ENCODE measurements at regions not wholly inside any gene's neighbourhood (a gene's known extent, or its start where the extent isn't known, plus 50 kb on each side); places are given as distances from the start of the nearest gene placed in this dataset.

- Histone ChIP-seq H3K27ac (ENCODE audit: low read length) (no peak overlapping the region), H3K4me1 (ENCODE audit: control insufficient read depth, insufficient read depth, low read length) (no peaks in the 10 kb centered on the region), H3K36me3 (ENCODE audit: control insufficient read depth, insufficient read depth, low read length) (no peaks in the 10 kb centered on the region), H3K4me3 (ENCODE audit: low read length) (no peak overlapping the region), H3K9me3 (ENCODE audit: control insufficient read depth, low read depth, low read length) (no peaks in the 10 kb centered on the region), H3K27me3 (ENCODE audit: control insufficient read depth, insufficient read depth, low read length) (peaks cover 11% of the 10 kb centered on the region)
- no peak for DNase-seq
- no CpG with 5 or more reads among the region's 3 CpGs for WGBS (ENCODE audit: insufficient coverage, low lambda C conversion rate)
Measured at GRCh38 chr2:103293742-103294077, 531.9 kb downstream of the TMEM182 start.

DNA sequence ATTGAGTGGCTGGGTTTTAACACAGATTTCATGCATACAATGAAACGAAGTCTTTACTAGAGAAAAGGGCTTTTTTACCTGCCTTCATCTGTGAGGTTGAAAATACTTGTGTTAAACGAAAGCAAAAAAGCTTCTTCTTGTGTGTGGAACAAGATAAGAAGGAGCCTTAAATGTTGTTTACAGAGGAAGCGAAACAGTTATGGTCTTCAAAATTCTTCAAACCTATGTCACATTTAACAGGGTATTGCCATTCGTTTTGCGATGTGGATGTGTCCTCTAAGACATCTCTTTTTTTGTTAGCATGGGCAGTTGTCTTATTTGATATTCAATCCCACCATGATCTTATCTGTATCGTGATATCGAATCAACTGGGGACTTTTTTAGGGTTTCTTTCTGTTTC lies 532.6 kb downstream of the TMEM182 start:
- WGBS (ENCODE audit: insufficient coverage, low lambda C conversion rate) = 77% methylated on average over 4 of the region's 7 CpGs
- H3K4me1 ChIP-seq (ENCODE audit: control insufficient read depth, insufficient read depth, low read length) = no peaks in the 10 kb centered on the region
- peaks cover 11% of the 10 kb centered on the region for H3K27me3 ChIP-seq (ENCODE audit: control insufficient read depth, insufficient read depth, low read length)
- H3K36me3 ChIP-seq (ENCODE audit: control insufficient read depth, insufficient read depth, low read length) = no peaks in the 10 kb centered on the region
- H3K27ac ChIP-seq (ENCODE audit: low read length) = no peak overlapping the region
- H3K4me3 ChIP-seq (ENCODE audit: low read length) = no peak overlapping the region
- no peak for DNase-seq
- H3K9me3 ChIP-seq (ENCODE audit: control insufficient read depth, low read depth, low read length) = no peaks in the 10 kb centered on the region

DNA sequence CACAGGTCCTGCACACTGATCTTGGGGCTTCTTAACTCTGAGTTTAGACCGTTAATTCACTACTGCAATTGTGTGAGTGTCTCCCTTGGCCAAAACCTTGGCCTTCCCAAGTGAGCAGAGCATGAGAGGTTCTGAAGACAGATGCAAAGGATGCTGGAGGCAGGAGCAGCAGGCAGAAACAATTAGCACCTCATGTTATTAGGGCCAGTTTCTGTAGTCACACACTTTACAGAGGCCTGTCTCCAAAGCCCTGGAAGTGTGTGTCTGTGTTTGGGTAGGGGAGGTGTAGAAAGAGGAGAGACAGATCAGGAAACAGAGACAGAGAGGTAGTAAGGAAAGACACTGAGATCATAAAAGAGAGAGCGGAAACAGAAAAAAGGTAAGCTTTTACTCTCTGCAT lies 533.8 kb downstream of the TMEM182 start:
- Histone ChIP-seq H3K4me1 (ENCODE audit: control insufficient read depth, insufficient read depth, low read length) (no peaks in the 10 kb centered on the region), H3K27me3 (ENCODE audit: control insufficient read depth, insufficient read depth, low read length) (peaks cover 11% of the 10 kb centered on the region), H3K9me3 (ENCODE audit: control insufficient read depth, low read depth, low read length) (no peaks in the 10 kb centered on the region), H3K4me3 (ENCODE audit: low read length) (no peak overlapping the region), H3K27ac (ENCODE audit: low read length) (no peak overlapping the region), H3K36me3 (ENCODE audit: control insufficient read depth, insufficient read depth, low read length) (no peaks in the 10 kb centered on the region)
- DNase-seq = no peak
- 100% methylated on average over 1 of the region's 2 CpGs for WGBS (ENCODE audit: insufficient coverage, low lambda C conversion rate)

GRCh38 chr2:103324671-103325070 lies 562.8 kb downstream of the TMEM182 start:
- H3K27ac ChIP-seq (ENCODE audit: low read length) = no peak overlapping the region
- DNase-seq = no peak
- H3K9me3 ChIP-seq (ENCODE audit: control insufficient read depth, low read depth, low read length) = no peaks in the 10 kb centered on the region
- no peaks in the 10 kb centered on the region for H3K27me3 ChIP-seq (ENCODE audit: control insufficient read depth, insufficient read depth, low read length)
- H3K36me3 ChIP-seq (ENCODE audit: control insufficient read depth, insufficient read depth, low read length) = no peaks in the 10 kb centered on the region
- H3K4me1 ChIP-seq (ENCODE audit: control insufficient read depth, insufficient read depth, low read length) = no peaks in the 10 kb centered on the region
- no peak overlapping the region for H3K4me3 ChIP-seq (ENCODE audit: low read length)
- WGBS (ENCODE audit: insufficient coverage, low lambda C conversion rate) = 96% methylated on average over 2 of the region's 2 CpGs

DNA sequence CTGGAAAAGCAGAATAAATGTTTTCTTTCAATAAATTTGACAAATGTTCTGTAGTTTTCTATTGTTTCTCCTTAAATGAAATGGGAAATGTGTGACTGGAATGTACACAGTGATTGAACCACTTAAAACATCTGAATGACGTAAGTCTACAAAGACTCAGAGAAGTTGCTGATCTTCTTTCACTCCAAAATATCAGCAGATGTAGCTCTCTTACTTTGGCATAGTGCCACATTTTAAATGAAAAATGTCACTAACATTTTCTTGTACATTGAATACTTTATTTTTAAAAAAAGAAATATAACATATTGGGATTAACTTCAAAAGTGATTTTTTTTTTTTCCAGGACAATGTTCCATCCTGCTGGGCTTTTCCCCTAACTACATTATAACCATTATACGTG lies 565.6 kb downstream of the TMEM182 start:
- no peak for DNase-seq
- 89% methylated on average over 1 of the region's 2 CpGs for WGBS (ENCODE audit: insufficient coverage, low lambda C conversion rate)
- Histone ChIP-seq H3K27ac (ENCODE audit: low read length) (no peak overlapping the region), H3K9me3 (ENCODE audit: control insufficient read depth, low read depth, low read length) (no peaks in the 10 kb centered on the region), H3K27me3 (ENCODE audit: control insufficient read depth, insufficient read depth, low read length) (no peaks in the 10 kb centered on the region), H3K4me3 (ENCODE audit: low read length) (no peak overlapping the region), H3K4me1 (ENCODE audit: control insufficient read depth, insufficient read depth, low read length) (no peaks in the 10 kb centered on the region), H3K36me3 (ENCODE audit: control insufficient read depth, insufficient read depth, low read length) (no peaks in the 10 kb centered on the region)

DNA sequence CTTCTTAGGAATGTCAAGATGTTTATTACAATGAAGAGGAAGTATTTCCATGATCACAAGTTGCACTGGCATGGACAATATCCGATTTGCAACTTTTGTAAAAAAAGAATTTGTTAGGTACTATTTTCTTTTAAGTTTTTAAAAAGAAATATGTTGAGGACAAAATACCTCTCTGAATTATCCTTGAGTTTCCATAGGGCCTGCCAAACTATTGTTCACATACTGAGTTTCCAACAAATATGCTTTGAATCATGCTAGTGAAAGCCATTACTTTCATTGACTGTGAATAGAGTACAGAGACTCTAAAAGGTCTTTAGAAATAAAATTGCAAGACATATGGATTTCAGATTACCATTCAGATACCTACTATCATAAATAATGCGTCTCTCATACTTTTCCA lies 566.1 kb downstream of the TMEM182 start:
- no peak overlapping the region for H3K27ac ChIP-seq (ENCODE audit: low read length)
- 100% methylated on average over 2 of the region's 2 CpGs for WGBS (ENCODE audit: insufficient coverage, low lambda C conversion rate)
- no peaks in the 10 kb centered on the region for H3K4me1 ChIP-seq (ENCODE audit: control insufficient read depth, insufficient read depth, low read length)
- DNase-seq = no peak
- H3K36me3 ChIP-seq (ENCODE audit: control insufficient read depth, insufficient read depth, low read length) = no peaks in the 10 kb centered on the region
- no peak overlapping the region for H3K4me3 ChIP-seq (ENCODE audit: low read length)
- no peaks in the 10 kb centered on the region for H3K9me3 ChIP-seq (ENCODE audit: control insufficient read depth, low read depth, low read length)
- H3K27me3 ChIP-seq (ENCODE audit: control insufficient read depth, insufficient read depth, low read length) = no peaks in the 10 kb centered on the region

DNA sequence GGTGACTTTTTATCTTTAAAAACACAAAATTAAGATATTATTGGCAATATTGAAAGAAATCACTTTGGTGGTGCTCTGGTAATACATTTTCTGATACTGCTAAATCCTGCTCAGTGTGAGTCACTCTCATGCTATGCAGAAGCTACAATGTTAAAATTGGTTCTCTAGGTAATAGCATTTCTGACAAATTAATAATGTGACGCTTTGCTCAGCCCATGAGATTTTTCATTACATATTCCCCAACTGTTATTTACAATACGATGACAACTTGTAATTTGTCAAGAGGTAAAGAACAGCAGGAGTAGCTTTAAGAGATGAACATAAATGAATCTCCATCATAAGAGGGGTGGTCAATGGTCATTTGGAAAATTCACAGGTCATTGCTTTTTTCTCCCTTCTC lies 573.6 kb downstream of the TMEM182 start:
- no peak for DNase-seq
- no CpG with 5 or more reads among the region's 2 CpGs for WGBS (ENCODE audit: insufficient coverage, low lambda C conversion rate)
- Histone ChIP-seq H3K9me3 (ENCODE audit: control insufficient read depth, low read depth, low read length) (no peaks in the 10 kb centered on the region), H3K27ac (ENCODE audit: low read length) (no peak overlapping the region), H3K4me3 (ENCODE audit: low read length) (no peak overlapping the region), H3K36me3 (ENCODE audit: control insufficient read depth, insufficient read depth, low read length) (no peaks in the 10 kb centered on the region), H3K27me3 (ENCODE audit: control insufficient read depth, insufficient read depth, low read length) (no peaks in the 10 kb centered on the region), H3K4me1 (ENCODE audit: control insufficient read depth, insufficient read depth, low read length) (no peaks in the 10 kb centered on the region)

GRCh38 chr2:103338819-103339218 lies 577.0 kb downstream of the TMEM182 start:
- no peaks in the 10 kb centered on the region for H3K9me3 ChIP-seq (ENCODE audit: control insufficient read depth, low read depth, low read length)
- H3K27ac ChIP-seq (ENCODE audit: low read length) = no peak overlapping the region
- H3K4me3 ChIP-seq (ENCODE audit: low read length) = no peak overlapping the region
- H3K27me3 ChIP-seq (ENCODE audit: control insufficient read depth, insufficient read depth, low read length) = no peaks in the 10 kb centered on the region
- no peaks in the 10 kb centered on the region for H3K4me1 ChIP-seq (ENCODE audit: control insufficient read depth, insufficient read depth, low read length)
- no CpG with 5 or more reads among the region's 1 CpG for WGBS (ENCODE audit: insufficient coverage, low lambda C conversion rate)
- no peaks in the 10 kb centered on the region for H3K36me3 ChIP-seq (ENCODE audit: control insufficient read depth, insufficient read depth, low read length)
- DNase-seq = no peak

GRCh38 chr2:103346780-103347179 lies 584.9 kb downstream of the TMEM182 start:
- H3K9me3 ChIP-seq (ENCODE audit: control insufficient read depth, low read depth, low read length) = no peaks in the 10 kb centered on the region
- H3K27me3 ChIP-seq (ENCODE audit: control insufficient read depth, insufficient read depth, low read length) = no peaks in the 10 kb centered on the region
- WGBS (ENCODE audit: insufficient coverage, low lambda C conversion rate) = 90% methylated on average over 3 of the region's 4 CpGs
- H3K36me3 ChIP-seq (ENCODE audit: control insufficient read depth, insufficient read depth, low read length) = no peaks in the 10 kb centered on the region
- H3K4me3 ChIP-seq (ENCODE audit: low read length) = no peak overlapping the region
- no peak overlapping the region for H3K27ac ChIP-seq (ENCODE audit: low read length)
- no peak for DNase-seq
- no peaks in the 10 kb centered on the region for H3K4me1 ChIP-seq (ENCODE audit: control insufficient read depth, insufficient read depth, low read length)

- Histone ChIP-seq H3K9me3 (ENCODE audit: control insufficient read depth, low read depth, low read length) (no peaks in the 10 kb centered on the region), H3K4me3 (ENCODE audit: low read length) (no peak overlapping the region), H3K4me1 (ENCODE audit: control insufficient read depth, insufficient read depth, low read length) (no peaks in the 10 kb centered on the region), H3K27me3 (ENCODE audit: control insufficient read depth, insufficient read depth, low read length) (no peaks in the 10 kb centered on the region), H3K27ac (ENCODE audit: low read length) (no peak overlapping the region), H3K36me3 (ENCODE audit: control insufficient read depth, insufficient read depth, low read length) (no peaks in the 10 kb centered on the region)
- no peak for DNase-seq
- 100% methylated on average over 1 of the region's 10 CpGs for WGBS (ENCODE audit: insufficient coverage, low lambda C conversion rate)
Measured at GRCh38 chr2:103353774-103354173, 591.9 kb downstream of the TMEM182 start.

DNA sequence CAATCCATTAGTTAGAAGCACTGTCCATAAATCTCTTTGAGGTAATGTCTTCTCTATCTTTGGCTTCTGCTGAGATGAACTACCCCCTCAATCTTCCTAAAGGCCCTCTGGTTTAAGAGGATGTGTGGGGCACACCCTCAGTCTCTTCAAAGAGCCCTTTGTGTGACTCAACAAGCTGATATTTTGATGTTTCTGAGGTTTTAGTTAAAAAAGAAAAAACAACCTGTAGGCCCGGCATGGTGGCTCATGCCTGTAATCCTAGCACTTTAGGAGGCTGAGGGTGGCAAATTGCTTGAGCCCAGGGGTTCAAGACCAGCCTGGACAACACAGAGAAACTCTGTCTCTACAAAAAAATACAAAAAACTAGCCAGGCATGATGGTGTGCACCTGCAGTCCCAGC lies 593.5 kb downstream of the TMEM182 start:
- no peaks in the 10 kb centered on the region for H3K9me3 ChIP-seq (ENCODE audit: control insufficient read depth, low read depth, low read length)
- no peak for DNase-seq
- no CpG with 5 or more reads among the region's 1 CpG for WGBS (ENCODE audit: insufficient coverage, low lambda C conversion rate)
- H3K27me3 ChIP-seq (ENCODE audit: control insufficient read depth, insufficient read depth, low read length) = no peaks in the 10 kb centered on the region
- no peaks in the 10 kb centered on the region for H3K36me3 ChIP-seq (ENCODE audit: control insufficient read depth, insufficient read depth, low read length)
- no peak overlapping the region for H3K4me3 ChIP-seq (ENCODE audit: low read length)
- H3K27ac ChIP-seq (ENCODE audit: low read length) = no peak overlapping the region
- no peaks in the 10 kb centered on the region for H3K4me1 ChIP-seq (ENCODE audit: control insufficient read depth, insufficient read depth, low read length)

Measured in large intestine (tissue), 3 donors.